Kasumi-1 (cell line): ENCODE measurements at regions not wholly inside any gene's neighbourhood (a gene's known extent, or its start where the extent isn't known, plus 50 kb on each side); places are given as distances from the start of the nearest gene placed in this dataset.
"Not testable (repeated sequence)": the region's sequence is repeated elsewhere in the genome, so short reads cannot be mapped to it uniquely, and the experiment has no call there.

ENCODE experiments used
- DNase-seq, 2 experiments: peaks; one replicate each; lab custom pipeline; 2025; lab: John Stamatoyannopoulos, UW

- DNase-seq: no peak
Observed at GRCh38 chr4:63269156-63269555, 1140.1 kb downstream of the TECRL start.

- no peak for DNase-seq
Observed at GRCh38 chr4:63233671-63234070, 1175.6 kb downstream of the TECRL start.

DNA sequence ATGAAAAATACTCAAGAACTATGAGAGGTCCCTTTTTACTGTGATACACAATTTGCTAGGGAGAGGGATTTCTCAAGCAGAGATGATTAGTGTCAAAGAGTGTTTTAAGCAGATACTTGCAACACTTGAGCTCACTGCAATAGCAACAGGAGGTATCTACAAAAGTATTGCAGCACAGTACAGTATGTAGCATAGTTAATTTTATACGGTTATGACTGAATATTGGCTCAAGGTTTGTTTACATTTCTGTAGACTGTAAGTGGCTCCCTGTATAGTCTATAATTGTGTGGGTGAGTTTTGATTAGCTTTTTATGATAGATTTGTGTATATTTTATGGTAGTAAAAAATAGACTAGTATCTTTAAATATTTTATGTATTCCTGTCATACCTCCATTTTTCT lies 1177.2 kb downstream of the TECRL start:
- no peak for DNase-seq

- DNase-seq: no peak
Observed at GRCh38 chr4:63226229-63226628, 1183.0 kb downstream of the TECRL start.

GRCh38 chr4:63222466-63222865 lies 1186.8 kb downstream of the TECRL start:
- DNase-seq: no peak

GRCh38 chr4:63221477-63221876 lies 1187.8 kb downstream of the TECRL start:
- DNase-seq: no peak

DNA sequence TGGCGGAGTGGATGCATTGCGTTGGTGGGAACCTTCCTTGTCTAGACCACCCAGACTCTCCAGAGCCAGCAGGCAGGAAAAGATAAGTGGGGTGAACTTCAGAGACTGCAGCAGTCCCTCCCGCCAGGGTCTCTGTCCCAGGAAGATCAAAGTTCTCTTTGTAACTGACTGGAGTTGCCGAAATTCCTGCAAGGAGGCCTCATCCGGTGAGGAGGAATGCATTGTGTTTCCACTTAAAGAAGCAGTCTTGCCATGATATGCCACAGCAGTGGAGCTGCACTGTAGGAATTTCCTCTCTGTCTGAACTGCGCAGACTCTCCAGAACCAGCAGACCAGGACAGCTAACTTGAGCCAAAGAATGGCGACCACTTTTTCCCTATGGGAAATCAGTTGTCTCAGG lies 1190.4 kb downstream of the TECRL start:
- DNase-seq: no peak

GRCh38 chr4:63214076-63214475 lies 1195.2 kb downstream of the TECRL start:
- DNase-seq: no peak

DNA sequence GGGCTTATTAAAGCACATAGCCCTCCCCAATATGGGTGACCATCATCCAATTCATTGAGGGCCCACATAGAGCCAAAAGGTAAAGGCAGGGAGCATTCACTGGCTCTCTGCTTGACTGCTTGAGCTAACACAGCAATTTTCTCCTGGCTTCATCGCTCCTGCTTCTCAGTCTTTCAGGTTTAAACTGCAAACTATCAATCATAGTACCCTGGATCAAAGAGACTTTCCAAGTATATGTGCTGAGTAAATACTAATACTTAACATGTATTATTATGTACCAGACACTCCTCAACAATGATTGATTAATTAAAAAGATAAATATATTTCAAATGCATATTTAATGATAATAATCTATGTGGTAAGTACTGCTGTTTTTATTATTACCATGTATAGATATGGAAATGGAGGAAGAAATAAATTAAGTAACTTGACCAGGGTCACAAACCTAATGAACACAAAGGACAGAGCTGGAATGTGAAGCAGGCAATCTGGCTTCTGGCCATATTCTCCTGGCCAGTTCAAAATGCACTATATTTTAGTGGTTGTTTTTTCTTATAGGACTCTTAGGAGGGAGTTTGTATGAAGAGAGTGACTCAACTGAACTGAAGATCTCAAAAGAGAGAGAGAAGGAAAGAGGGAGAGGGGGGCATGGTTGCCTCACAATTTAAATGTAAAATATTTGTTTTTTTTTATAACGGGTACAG lies 1197.3 kb downstream of the TECRL start:
- DNase-seq: no peak

DNA sequence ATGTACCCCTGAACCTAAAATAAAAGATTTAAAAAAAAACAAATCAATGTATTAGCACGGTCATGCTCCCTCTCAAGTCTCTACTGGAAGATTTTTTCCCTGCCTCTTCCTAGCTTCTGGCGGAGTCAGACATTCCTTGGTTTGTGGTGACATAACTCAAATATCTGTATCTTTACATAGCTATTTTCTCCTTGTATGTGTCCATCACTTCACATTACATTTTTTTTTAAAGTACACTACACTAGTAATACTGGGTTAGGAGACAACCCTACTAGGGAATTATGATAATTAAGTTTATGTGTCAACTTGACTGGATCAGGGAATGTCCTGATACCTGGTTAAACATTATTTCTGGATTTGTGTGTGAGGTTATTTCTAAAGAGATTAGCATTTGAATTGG lies 1197.9 kb downstream of the TECRL start:
- no peak for DNase-seq

GRCh38 chr4:63193029-63193428 lies 1216.2 kb downstream of the TECRL start:
- DNase-seq: not testable (repeated sequence)

- no peak for DNase-seq
Observed at GRCh38 chr4:63171341-63171740, 1237.9 kb downstream of the TECRL start.

DNA sequence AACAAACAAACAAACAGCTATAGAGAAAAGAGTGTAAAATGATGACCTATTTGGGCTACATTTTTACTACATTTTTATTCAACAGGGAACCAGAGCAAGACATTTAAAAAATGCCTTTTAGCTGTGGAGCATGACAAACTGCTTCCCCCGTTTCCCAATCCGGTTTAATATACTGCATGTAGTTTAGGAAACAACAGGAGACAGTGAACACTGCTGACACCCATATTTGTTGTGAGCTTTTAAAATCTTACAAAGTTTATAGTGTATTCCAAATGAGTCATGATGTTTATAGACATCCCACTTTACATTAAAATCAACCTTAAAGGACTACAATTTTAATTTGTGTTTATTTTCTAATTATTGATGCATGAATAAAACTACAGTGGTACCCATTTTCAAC lies 1238.3 kb downstream of the TECRL start:
- no peak for DNase-seq

- DNase-seq: no peak
Observed at GRCh38 chr4:63169836-63170235, 1239.4 kb downstream of the TECRL start.

DNA sequence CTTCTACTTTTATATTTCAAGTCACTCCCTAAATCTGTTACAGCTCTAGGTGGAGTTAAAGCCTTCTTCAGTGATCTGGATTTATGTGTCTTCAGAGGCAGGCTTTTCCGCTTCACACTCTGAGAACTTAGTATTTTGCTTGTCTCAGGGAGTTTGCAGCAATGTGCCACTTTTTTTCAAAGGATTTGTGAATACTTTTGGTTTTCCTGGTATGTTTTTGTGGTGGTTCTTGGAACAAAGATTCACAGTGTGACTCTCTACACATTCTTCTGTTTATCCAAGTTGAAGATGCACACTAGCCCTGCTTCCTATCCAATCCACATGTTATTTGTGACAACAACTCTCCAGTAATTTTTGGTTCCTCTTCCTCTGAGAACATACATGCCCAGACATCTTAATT lies 1253.7 kb downstream of the TECRL start:
- no peak for DNase-seq

GRCh38 chr4:63123441-63123840 lies 1285.8 kb downstream of the TECRL start:
- DNase-seq: no peak

GRCh38 chr4:63122955-63123354 lies 1286.3 kb downstream of the TECRL start:
- no peak for DNase-seq

GRCh38 chr4:63106600-63106999 lies 1302.7 kb downstream of the TECRL start:
- DNase-seq: no peak

- DNase-seq: no peak
Observed at GRCh38 chr4:63105839-63106238, 1303.4 kb downstream of the TECRL start.

- DNase-seq: no peak
Observed at GRCh38 chr4:63090641-63091040, 1318.6 kb downstream of the TECRL start.

GRCh38 chr4:63085091-63085490 lies 1324.2 kb downstream of the TECRL start:
- DNase-seq: no peak

DNA sequence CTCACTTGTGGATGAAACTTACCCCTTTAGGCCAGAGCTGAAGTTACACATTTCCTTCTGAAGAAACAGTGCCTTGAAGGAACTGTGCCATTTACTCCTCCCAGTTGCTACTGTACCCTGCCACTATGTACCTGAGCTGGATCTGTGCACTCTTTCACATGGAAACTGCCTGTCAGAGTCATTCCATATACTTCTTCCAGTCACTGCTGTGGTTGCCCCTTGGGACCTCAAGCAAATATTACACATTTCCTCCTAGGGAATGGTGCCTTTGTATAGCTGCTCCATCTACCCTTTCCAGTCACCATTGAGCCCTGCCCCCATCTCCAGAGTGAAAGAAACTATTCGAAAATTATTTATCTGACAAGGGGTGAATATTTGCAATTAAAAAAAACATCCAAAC lies 1328.3 kb downstream of the TECRL start:
- DNase-seq: no peak

DNA sequence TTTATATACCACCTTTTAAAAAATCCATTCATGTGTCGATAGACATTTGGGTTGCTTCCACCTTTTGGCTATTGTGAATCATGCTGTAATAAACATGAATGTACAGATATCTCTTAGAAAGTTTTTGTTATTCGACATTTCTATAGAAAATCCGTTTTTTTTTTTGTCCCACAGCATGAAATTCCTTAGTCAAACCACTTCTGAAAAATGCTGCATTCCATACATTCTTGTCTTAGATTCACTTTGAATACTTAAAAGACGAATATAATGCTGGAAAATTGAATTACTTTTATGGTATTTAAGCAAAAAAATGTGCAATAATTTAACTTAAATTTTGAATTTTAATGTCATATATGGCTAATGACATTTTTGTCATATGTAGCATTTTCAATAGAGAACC lies 1345.5 kb downstream of the TECRL start:
- DNase-seq: no peak

- DNase-seq: not testable (repeated sequence)
Observed at GRCh38 chr4:63062891-63063290, 1346.4 kb downstream of the TECRL start.
